Pancreas (tissue), 10 donors: ENCODE measurements at regions not wholly inside any gene's neighbourhood (a gene's known extent, or its start where the extent isn't known, plus 50 kb on each side); places are given as distances from the start of the nearest gene placed in this dataset.
A peak's percentile ranks its signal among the peaks of the same experiment; 100 is the strongest.

Experiments
- ATAC-seq, 4 donors: fragments of 200-7000 bp; cut with Tn5 transposase; one replicate each; pipeline versions ENCODE4 v1.8.0 to v1.9.1; 2020; ENCODE audit warnings: mild to moderate bottlenecking in 4 of 4, moderate library complexity in 4 of 4
- DNase-seq, 6 donors: peaks; one replicate each; pipeline ENCODE4 v3.0.0-alpha.2; 2020
- FAIRE-seq: peaks from 2 replicates; lab custom pipeline; 2012; peaks lifted over from hg19 to GRCh38; lab: Jason Lieb, UNC
- H3K27ac ChIP-seq, 4 donors: fragments of 200-600 bp; sonication (generic); 1 replicate in 3 of 4; 2 replicates in 1 of 4; pipeline versions ENCODE4 v1.5.0 to v1.8.0; 2020
- H3K27me3 ChIP-seq, 4 donors: fragments of 200-600 bp; one replicate each; pipeline ENCODE4 v1.8.0; 2021
- H3K36me3 ChIP-seq, 3 donors: fragments of 200-600 bp; sonication (generic) in 1 of 3; one replicate each; pipeline versions ENCODE4 v1.5.0 to v1.8.0; 2020 to 2021
- H3K4me1 ChIP-seq, 3 donors: fragments of 200-600 bp; one replicate each; pipeline ENCODE4 v1.8.0; 2021
- H3K4me3 ChIP-seq, 4 donors: fragments of 200-600 bp; sonication (generic) in 2 of 4; one replicate each; pipeline versions ENCODE4 v1.5.0 to v1.8.0; 2020 to 2021
- H3K9me3 ChIP-seq, 4 donors: fragments of 200-600 bp; one replicate each; pipeline ENCODE4 v1.8.0; 2021
- CTCF ChIP-seq, 4 donors: fragments of 200-600 bp; sonication (generic) in 3 of 4; IDR thresholded peaks; one replicate each; pipeline versions ENCODE4 v1.5.0 to v1.8.0; 2021; ENCODE audit warnings: antibody characterized with exemption in 4 of 4
- WGBS, 2 donors: extraction: QIAGEN DNeasy Blood & Tissue Kit; methylation state at CpG; one replicate each; pipeline ENCODE4 v1.1.7; 2013; 5-methylcytosine and 5-hydroxymethylcytosine counted together
- intact Hi-C, 3 donors: fragments of 100-400 bp; cut with DNase I; formaldehyde crosslinking; loops; one replicate each; pipeline versions ENCODE4 v1.11.1 to v1.14.2; 2022
- donor health status: healthy with polysubstance abuse.
- donor health status: DM: no; HTN: no; CAD: no; lungs with moderate emphysema.
- donor health status: DM: no; HTN: no; CAD: no.
- donor health status: control.
- donor health status: control.
- donor health status: Bipolar disorder and iron deficiency.
- donor health status: DM: yes; HTN: yes; CAD: no.
- donor health status: DM: no; HTN: no; CAD: no.
- donor health status: DM: no; HTN: no; CAD: no.
- donor health status: DM: yes; HTN: yes; CAD: no.

- Histone ChIP-seq H3K36me3 (no peaks in the 10 kb centered on the region), H3K9me3 (no peaks in the 10 kb centered on the region), H3K4me1 (no peaks in the 10 kb centered on the region), H3K4me3 (no peak overlapping the region), H3K27ac (no peak overlapping the region), H3K27me3 (no peaks in the 10 kb centered on the region)
- 96% methylated on average over 7 of the region's 7 CpGs for WGBS, 2 donors
- TF ChIP-seq CTCF (IDR thresholded peaks at IDR 0.05), result no peak
- ATAC-seq (no peak), FAIRE-seq (no peak), DNase-seq (no peak)
- intact Hi-C loops, result no loop called here
Observed at GRCh38 chr4:174438711-174439110, 83.6 kb downstream of the HPGD start.

GRCh38 chr4:174437749-174438148, 84.5 kb downstream of the HPGD start:
- Histone ChIP-seq H3K27me3 (no peaks in the 10 kb centered on the region), H3K4me3 (no peak overlapping the region), H3K4me1 (no peaks in the 10 kb centered on the region), H3K9me3 (no peaks in the 10 kb centered on the region), H3K27ac (no peak overlapping the region), H3K36me3 (no peaks in the 10 kb centered on the region)
- FAIRE-seq (no peak), DNase-seq (no peak), ATAC-seq (no peak)
- intact Hi-C loops, result no loop called here
- 34 to 69% methylated on average over 1 of the region's 1 CpG for WGBS, 2 donors
- no peak for TF ChIP-seq CTCF (IDR thresholded peaks at IDR 0.05)

GRCh38 chr4:174437324-174437723, 85.0 kb downstream of the HPGD start:
- Histone ChIP-seq H3K27me3 (no peaks in the 10 kb centered on the region), H3K4me1 (no peaks in the 10 kb centered on the region), H3K4me3 (no peak overlapping the region), H3K9me3 (no peaks in the 10 kb centered on the region), H3K36me3 (no peaks in the 10 kb centered on the region), H3K27ac (no peak overlapping the region)
- no peak for FAIRE-seq
- no peak for TF ChIP-seq CTCF (IDR thresholded peaks at IDR 0.05)
- intact Hi-C loops, result no loop called here
- peak in 1 of 4 donors; percentile 68 for ATAC-seq
- WGBS, 2 donors, result 17 to 31% methylated on average over 2 of the region's 2 CpGs
- no peak for DNase-seq

- no peaks in the 10 kb centered on the region for H3K4me1 ChIP-seq
- FAIRE-seq (no peak), ATAC-seq (no peak), DNase-seq (no peak)
- H3K36me3 ChIP-seq, result no peaks in the 10 kb centered on the region
- no peak overlapping the region for H3K27ac ChIP-seq
- no peak for TF ChIP-seq CTCF (IDR thresholded peaks at IDR 0.05)
- H3K4me3 ChIP-seq, result no peak overlapping the region
- intact Hi-C loops, result no loop called here
- no peaks in the 10 kb centered on the region for H3K9me3 ChIP-seq
- 71 to 87% methylated on average over 1 of the region's 1 CpG for WGBS, 2 donors
- H3K27me3 ChIP-seq, result no peaks in the 10 kb centered on the region
Observed at GRCh38 chr4:174436377-174436776, 85.9 kb downstream of the HPGD start.

- Histone ChIP-seq H3K27ac (no peak overlapping the region), H3K4me3 (no peak overlapping the region), H3K36me3 (no peaks in the 10 kb centered on the region), H3K27me3 (no peaks in the 10 kb centered on the region), H3K9me3 (no peaks in the 10 kb centered on the region), H3K4me1 (no peaks in the 10 kb centered on the region)
- intact Hi-C loops, result no loop called here
- ATAC-seq (no peak), DNase-seq (no peak), FAIRE-seq (no peak)
- WGBS, 2 donors, result 79 to 90% methylated on average over 2 of the region's 2 CpGs
- TF ChIP-seq CTCF (IDR thresholded peaks at IDR 0.05), result no peak
Observed at GRCh38 chr4:174435974-174436373, 86.3 kb downstream of the HPGD start.
